ENCODE measurements at regions not wholly inside any gene's neighbourhood (a gene's known extent, or its start where the extent isn't known, plus 50 kb on each side); places are given as distances from the start of the nearest gene placed in this dataset.

GRCh38 chr10:118870467-118871243 lies 115.9 kb upstream of the CACUL1 start:
- TF ChIP-seq POLR2A (IDR thresholded peaks at IDR 0.05; ENCODE audit: low read depth, low read length): no peak
- no peak for TF ChIP-seq POLR2AphosphoS5 (IDR thresholded peaks at IDR 0.05; ENCODE audit: low read depth, low read length)
- TF ChIP-seq TAF1 (IDR thresholded peaks at IDR 0.05; ENCODE audit: low read depth, low read length): no peak
- TF ChIP-seq PAX5 (IDR thresholded peaks at IDR 0.05; ENCODE audit: insufficient read depth, low read length, severe bottlenecking): no peak
